GM18499 (cell line): ENCODE measurements at regions not wholly inside any gene's neighbourhood (a gene's known extent, or its start where the extent isn't known, plus 50 kb on each side); places are given as distances from the start of the nearest gene placed in this dataset.

Experiments
- ATAC-seq: cut with Tn5 transposase; IDR thresholded peaks from one replicate; pipeline ENCODE4 v1.9.1; 2021; ENCODE audit warnings: moderate number of reproducible peaks; ENCODE audit not compliant: insufficient read depth, unreplicated experiment

- ATAC-seq, result no peak
Observed at GRCh38 chr12:59839514-59839913, 243.7 kb downstream of the SLC16A7 start.

DNA sequence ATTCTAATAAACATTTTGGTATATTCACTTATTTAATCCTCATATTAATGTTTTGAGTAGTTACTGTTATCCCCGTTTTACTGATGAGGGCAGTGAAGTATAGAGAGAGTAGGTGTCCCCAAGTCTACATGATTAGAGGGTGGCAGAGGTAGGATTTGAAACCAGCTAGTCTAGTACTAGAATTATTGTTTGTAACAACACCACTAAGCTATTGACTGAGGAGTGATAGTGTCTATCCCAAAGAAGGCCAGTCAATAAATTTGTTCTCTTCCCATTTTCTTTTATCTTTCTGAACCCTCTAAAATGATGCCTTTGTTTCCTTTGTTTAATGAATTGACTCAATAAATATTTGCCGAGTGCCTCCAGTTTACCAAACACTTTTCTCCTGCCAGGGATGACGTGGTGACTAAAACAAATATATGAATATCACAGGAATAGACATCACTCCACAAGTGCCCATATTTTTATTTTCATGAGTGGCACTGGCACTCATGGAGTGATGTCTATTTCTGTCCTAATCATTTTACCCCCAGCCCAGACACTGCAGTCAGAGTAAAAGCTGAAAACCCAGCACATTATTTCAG lies 247.5 kb downstream of the SLC16A7 start:
- ATAC-seq, result no peak

- ATAC-seq, result no peak
Observed at GRCh38 chr12:59844750-59845149, 248.9 kb downstream of the SLC16A7 start.

- ATAC-seq, result no peak
Observed at GRCh38 chr12:59845293-59845692, 249.5 kb downstream of the SLC16A7 start.

- ATAC-seq, result no peak
Observed at GRCh38 chr12:59847127-59847526, 251.3 kb downstream of the SLC16A7 start.

DNA sequence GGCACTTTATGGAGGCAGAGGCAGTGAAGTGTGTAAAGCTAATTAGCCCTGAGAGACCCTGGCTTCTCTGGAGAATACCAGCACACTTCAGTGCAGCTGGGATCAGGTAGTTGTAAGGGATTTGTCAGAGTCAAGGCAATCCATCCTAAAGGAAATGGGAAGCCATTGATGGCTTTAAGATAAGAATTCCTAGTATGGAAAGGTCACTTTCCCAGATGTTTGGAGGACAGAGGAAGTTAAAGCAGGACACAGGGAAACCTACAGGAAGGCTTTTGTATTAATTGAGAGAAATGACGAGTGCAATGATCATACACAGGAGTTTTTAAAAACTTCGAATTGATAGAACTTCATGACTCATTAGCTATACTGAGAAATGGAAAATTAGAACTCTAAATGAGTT lies 254.4 kb downstream of the SLC16A7 start:
- no peak for ATAC-seq

DNA sequence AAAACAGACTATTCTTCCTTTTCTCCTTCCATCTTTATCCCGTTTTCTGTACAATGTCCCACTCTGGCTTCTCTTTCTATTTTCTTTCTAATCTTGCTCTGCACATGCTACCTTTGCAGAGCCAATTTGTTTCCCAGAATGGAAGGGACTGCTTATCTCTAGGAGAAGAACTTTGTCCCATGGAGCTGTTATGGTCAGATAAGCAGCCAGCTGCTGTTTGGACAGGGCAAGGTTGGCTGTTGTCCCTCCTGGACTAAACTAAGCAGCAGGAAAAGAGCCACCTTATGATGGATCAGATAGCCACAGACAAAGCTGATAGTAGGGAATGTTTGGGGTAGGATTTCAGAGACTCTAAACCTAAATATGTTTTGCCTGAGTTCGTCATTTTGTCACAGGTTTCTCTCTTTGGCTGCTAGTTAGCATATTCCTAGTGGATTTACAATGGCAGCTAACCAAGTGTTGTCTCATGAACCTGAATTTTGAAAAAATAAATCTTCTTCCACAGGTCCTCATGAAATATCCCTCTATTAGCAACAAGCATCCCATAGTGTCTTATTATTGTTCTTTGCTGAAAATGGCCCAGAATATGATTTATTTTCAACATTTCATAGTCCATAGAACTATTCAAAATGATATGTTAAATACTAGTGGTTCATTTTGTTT lies 262.8 kb downstream of the SLC16A7 start:
- ATAC-seq, result no peak

- no peak for ATAC-seq
Observed at GRCh38 chr12:59859171-59859510, 263.3 kb downstream of the SLC16A7 start.

- no peak for ATAC-seq
Observed at GRCh38 chr12:59861635-59862034, 265.8 kb downstream of the SLC16A7 start.

GRCh38 chr12:59867055-59867454 lies 271.2 kb downstream of the SLC16A7 start:
- ATAC-seq, result no peak

- ATAC-seq, result no peak
Observed at GRCh38 chr12:59867689-59868088, 271.9 kb downstream of the SLC16A7 start.

- no peak for ATAC-seq
Observed at GRCh38 chr12:59871779-59872178, 275.9 kb downstream of the SLC16A7 start.

GRCh38 chr12:59873136-59873535 lies 277.3 kb downstream of the SLC16A7 start:
- no peak for ATAC-seq

GRCh38 chr12:59874781-59875180 lies 279.0 kb downstream of the SLC16A7 start:
- ATAC-seq, result no peak

- no peak for ATAC-seq
Observed at GRCh38 chr12:59886131-59886733, 290.4 kb downstream of the SLC16A7 start.

GRCh38 chr12:59887178-59887577 lies 291.3 kb downstream of the SLC16A7 start:
- ATAC-seq, result no peak

GRCh38 chr12:59890896-59891579 lies 295.2 kb downstream of the SLC16A7 start:
- no peak for ATAC-seq

DNA sequence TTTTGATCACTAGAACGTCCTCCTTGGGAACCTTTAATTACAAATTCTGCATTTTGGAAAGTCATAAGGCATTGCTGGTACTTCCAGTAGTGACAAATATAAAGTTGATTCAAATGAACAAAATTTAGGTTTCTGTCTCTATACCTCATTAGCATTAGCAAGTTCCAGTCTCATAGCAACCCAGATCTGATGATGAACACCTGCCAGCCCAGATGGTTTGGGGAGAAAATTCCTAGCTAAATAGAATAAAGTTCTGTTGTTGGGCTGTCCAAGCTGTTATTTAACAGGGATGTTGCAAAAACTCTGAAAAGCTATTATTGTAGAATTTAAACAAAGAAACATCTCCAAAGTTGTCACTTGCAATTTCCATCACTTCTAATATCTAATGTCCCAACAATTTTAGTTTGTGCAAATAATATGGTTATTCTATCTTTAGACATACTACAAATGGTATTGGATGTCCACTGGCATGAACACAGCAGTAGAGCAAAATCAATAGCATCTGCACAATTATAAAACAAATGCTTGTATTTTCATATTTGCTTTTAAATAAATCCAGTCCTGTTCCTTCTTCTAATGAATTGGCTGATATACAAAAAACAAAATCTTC lies 299.4 kb downstream of the SLC16A7 start:
- no peak for ATAC-seq

- no peak for ATAC-seq
Observed at GRCh38 chr12:59904874-59905521, 309.2 kb downstream of the SLC16A7 start.

- no peak for ATAC-seq
Observed at GRCh38 chr12:59911516-59911915, 315.7 kb downstream of the SLC16A7 start.

DNA sequence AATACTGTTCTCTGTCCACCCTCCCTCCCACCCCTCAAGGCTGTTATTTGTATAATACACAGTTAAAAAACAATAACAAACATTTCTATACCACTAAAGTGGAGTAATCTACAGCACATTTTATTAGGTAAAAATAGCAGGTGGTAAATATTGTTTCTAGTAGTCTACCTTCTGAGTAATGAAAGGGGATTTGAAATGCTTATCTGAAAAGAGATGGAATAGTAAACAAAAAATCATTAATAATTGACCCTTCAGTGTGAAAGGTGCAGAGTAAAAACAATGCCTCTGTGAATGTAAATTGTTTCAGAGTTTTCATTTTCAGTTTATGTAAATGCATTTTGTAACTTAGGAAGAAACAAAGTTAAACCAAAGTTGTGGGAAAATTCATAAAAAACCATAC lies 321.2 kb downstream of the SLC16A7 start:
- no peak for ATAC-seq
